ENCODE measurements at regions not wholly inside any gene's neighbourhood (a gene's known extent, or its start where the extent isn't known, plus 50 kb on each side); places are given as distances from the start of the nearest gene placed in this dataset.

DNA sequence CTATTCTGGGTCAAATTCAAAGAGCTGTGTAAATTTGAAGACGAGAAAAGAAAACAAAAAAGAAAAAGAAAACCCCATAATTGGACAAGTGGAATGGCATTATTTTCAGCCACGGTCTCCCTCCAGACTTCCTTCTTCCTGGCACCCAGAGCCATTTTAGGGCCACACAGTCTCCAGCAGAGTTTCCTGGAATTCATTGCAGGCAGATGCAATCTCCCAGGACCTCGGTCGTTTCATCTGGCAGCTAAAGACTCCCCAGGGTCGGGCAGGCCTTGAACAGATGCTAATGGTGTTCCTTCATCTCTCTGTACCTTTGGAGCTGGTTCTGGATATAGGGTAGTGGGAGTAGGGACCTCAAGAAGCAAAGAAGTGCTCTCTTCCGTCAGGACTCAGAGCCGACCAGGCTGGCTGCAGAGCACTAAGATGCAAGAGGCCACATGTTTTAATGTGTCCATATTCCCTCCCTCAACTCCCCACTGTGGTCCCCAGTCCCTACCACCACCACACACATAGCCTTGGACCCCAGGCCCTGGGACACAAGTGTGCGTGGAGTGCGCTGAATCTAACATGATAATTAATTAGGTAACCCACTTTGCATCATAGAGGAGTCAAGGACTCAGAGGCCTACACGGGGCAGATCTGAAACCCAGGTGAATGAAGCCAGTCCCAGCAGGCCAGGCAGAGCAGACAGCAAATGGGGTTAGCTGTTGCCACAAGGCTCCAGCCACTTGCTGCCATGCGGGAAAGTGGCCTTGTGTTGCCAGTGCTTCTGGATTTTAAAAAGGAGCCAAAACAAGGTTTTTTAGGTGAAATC is 109.3 kb upstream of the ATL2 start:
- Histone ChIP-seq H3K9me1 (replicated peaks; ENCODE audit: control insufficient read depth, extremely low read depth, insufficient read depth, low read length) (no peaks in the 10 kb centered on the region), H4K20me1 (replicated peaks; ENCODE audit: control insufficient read depth, extremely low read depth, insufficient read depth, low read length) (no peaks in the 10 kb centered on the region), H3K9ac (replicated peaks; ENCODE audit: extremely low read depth, insufficient read depth, low read length) (no peak overlapping the region), H3K4me1 (ENCODE audit: control insufficient read depth, extremely low read depth, insufficient read depth, low read length) (no peaks in the 10 kb centered on the region), H3K27ac (ENCODE audit: insufficient read depth, low read depth, low read length) (no peak overlapping the region), H3K4me3 (replicated peaks in 1 of 3; ENCODE audit: insufficient read depth in 1 of 3, low read depth in 1 of 3, low read length in 3 of 3) (no peak overlapping the region), H3K4me2 (ENCODE audit: insufficient read depth, low read length) (no peak overlapping the region), H3K9me3 (replicated peaks; ENCODE audit: control insufficient read depth, insufficient read depth, low read length) (no peaks in the 10 kb centered on the region), H3K36me3 (ENCODE audit: control insufficient read depth in 2 of 2, extremely low read depth in 1 of 2, insufficient read depth in 2 of 2, low read length in 2 of 2) (no peaks in the 10 kb centered on the region), H3K79me2 (ENCODE audit: control insufficient read depth, insufficient read depth, low read length) (no peaks in the 10 kb centered on the region), H2AFZ (ENCODE audit: low read depth, low read length) (no peak overlapping the region), H3K27me3 (ENCODE audit: control insufficient read depth in 2 of 2, insufficient read depth in 2 of 2, low read length in 2 of 2) (peaks cover 0 to 2% of the 10 kb centered on the region in 2 experiments)
- TF ChIP-seq, protein P1, sequence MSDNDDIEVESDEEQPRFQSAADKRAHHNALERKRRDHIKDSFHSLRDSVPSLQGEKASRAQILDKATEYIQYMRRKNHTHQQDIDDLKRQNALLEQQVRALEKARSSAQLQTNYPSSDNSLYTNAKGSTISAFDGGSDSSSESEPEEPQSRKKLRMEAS (IDR thresholded peaks at IDR 0.05; ENCODE audit: insufficient read depth, insufficient read length): no peak
- no peak for TF ChIP-seq GATA2 (IDR thresholded peaks at IDR 0.05; ENCODE audit: insufficient read depth, insufficient read length, low read depth, low read length)
- no peak for TF ChIP-seq MYC (IDR thresholded peaks at IDR 0.05; ENCODE audit: low read depth, low read length)
- TF ChIP-seq POLR2AphosphoS5 (IDR thresholded peaks at IDR 0.05; ENCODE audit: insufficient read depth, low read depth, low read length): no peak
- no peak for TF ChIP-seq FOS (IDR thresholded peaks at IDR 0.05; ENCODE audit: borderline replicate concordance, insufficient read depth, low read length)
- TF ChIP-seq EZH2 (IDR thresholded peaks at IDR 0.05; ENCODE audit: borderline replicate concordance, low read depth, low read length, severe bottlenecking): no peak
- no peak for TF ChIP-seq POLR2A (IDR thresholded peaks at IDR 0.05; ENCODE audit: low read depth, low read length)
- TF ChIP-seq JUN (IDR thresholded peaks at IDR 0.05; ENCODE audit: borderline replicate concordance, insufficient read depth, insufficient read length, low read depth): no peak
- TF ChIP-seq, protein P2, sequence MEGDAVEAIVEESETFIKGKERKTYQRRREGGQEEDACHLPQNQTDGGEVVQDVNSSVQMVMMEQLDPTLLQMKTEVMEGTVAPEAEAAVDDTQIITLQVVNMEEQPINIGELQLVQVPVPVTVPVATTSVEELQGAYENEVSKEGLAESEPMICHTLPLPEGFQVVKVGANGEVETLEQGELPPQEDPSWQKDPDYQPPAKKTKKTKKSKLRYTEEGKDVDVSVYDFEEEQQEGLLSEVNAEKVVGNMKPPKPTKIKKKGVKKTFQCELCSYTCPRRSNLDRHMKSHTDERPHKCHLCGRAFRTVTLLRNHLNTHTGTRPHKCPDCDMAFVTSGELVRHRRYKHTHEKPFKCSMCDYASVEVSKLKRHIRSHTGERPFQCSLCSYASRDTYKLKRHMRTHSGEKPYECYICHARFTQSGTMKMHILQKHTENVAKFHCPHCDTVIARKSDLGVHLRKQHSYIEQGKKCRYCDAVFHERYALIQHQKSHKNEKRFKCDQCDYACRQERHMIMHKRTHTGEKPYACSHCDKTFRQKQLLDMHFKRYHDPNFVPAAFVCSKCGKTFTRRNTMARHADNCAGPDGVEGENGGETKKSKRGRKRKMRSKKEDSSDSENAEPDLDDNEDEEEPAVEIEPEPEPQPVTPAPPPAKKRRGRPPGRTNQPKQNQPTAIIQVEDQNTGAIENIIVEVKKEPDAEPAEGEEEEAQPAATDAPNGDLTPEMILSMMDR (IDR thresholded peaks at IDR 0.05; ENCODE audit: extremely low read depth in 1 of 2, insufficient read depth in 1 of 2, low read depth in 1 of 2, low read length in 2 of 2): no peak
- intact Hi-C loops (cut with micrococcal nuclease): no loop called here
- no TSS peak for BruUV-seq (replicated peaks)
- ChIA-PET POLR2A (no interaction called here), CTCF (interaction anchor here (1.4 kb wide), 1 partner anchor 18 kb away, joined by 5 read pairs; no protein-coding TSS in a partner anchor)
- dilution Hi-C loops (cut with MboI; ENCODE audit: extremely low pct_ligation_motif_present, low sequenced_read_pairs): no loop called here
- FAIRE-seq: no peak
- DNase-seq (ENCODE audit: low read depth, low spot score): no peak
